Sigmoid colon (tissue), 4 donors: ENCODE measurements at regions not wholly inside any gene's neighbourhood (a gene's known extent, or its start where the extent isn't known, plus 50 kb on each side); places are given as distances from the start of the nearest gene placed in this dataset.

ENCODE experiments used
- EP300 ChIP-seq, 4 donors: sonication (generic); formaldehyde crosslinking; IDR thresholded peaks; one replicate each; pipeline ENCODE4 v1.6.1; 2017; ENCODE audit warnings: antibody characterized with exemption in 4 of 4
- POLR2A ChIP-seq, 2 donors: fragments of 450-650 bp; IDR thresholded peaks; one replicate each; pipeline ENCODE4 v1.6.1; 2016; ENCODE audit warnings: antibody characterized with exemption in 2 of 2, mild to moderate bottlenecking in 2 of 2, moderate library complexity in 2 of 2
- TF ChIP-seq, protein P1 (sequence below), 4 experiments: fragments of 450-650 bp in 3 of 4; fragments of 200-600 bp in 1 of 4; IDR thresholded peaks; one replicate each; pipeline ENCODE4 v1.5.1; 2016 to 2019; ENCODE audit warnings: antibody characterized with exemption in 4 of 4, mild to moderate bottlenecking in 3 of 4, moderate library complexity in 2 of 4

DNA sequence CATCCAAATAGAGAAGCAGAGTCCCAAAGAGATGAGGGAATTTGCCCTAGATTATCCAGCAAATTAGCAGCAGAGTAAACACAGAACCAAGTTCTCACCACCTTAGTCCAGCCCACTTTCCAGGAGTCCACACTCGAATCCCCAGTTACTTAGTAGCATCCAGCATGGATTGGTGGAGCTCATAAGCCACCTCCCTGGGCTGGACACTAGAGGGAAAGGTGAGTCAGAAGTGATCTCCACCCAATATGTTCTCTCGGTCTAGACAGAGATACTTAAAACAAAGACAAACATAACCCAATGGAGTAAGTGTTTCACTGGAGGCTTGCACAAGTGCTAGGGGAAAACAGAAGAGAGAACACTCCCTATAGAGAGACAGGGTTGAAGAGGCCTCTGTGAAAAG is 105.1 kb upstream of the CPEB2 start:
- TF ChIP-seq POLR2A (IDR thresholded peaks at IDR 0.05), result no peak
- TF ChIP-seq, protein P1, sequence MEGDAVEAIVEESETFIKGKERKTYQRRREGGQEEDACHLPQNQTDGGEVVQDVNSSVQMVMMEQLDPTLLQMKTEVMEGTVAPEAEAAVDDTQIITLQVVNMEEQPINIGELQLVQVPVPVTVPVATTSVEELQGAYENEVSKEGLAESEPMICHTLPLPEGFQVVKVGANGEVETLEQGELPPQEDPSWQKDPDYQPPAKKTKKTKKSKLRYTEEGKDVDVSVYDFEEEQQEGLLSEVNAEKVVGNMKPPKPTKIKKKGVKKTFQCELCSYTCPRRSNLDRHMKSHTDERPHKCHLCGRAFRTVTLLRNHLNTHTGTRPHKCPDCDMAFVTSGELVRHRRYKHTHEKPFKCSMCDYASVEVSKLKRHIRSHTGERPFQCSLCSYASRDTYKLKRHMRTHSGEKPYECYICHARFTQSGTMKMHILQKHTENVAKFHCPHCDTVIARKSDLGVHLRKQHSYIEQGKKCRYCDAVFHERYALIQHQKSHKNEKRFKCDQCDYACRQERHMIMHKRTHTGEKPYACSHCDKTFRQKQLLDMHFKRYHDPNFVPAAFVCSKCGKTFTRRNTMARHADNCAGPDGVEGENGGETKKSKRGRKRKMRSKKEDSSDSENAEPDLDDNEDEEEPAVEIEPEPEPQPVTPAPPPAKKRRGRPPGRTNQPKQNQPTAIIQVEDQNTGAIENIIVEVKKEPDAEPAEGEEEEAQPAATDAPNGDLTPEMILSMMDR (IDR thresholded peaks at IDR 0.05), result no peak
- TF ChIP-seq EP300 (IDR thresholded peaks at IDR 0.05), result no peak
